ENCODE measurements at regions not wholly inside any gene's neighbourhood (a gene's known extent, or its start where the extent isn't known, plus 50 kb on each side); places are given as distances from the start of the nearest gene placed in this dataset.

- intact Hi-C loops (cut with micrococcal nuclease), result no loop called here
- Mint-ChIP-seq H3K27me3 (ENCODE audit: insufficient read depth, unreplicated experiment) (no peaks in the 10 kb centered on the region), H3K27ac (ENCODE audit: low read depth, unreplicated experiment) (no peak overlapping the region), H3K9me3 (ENCODE audit: unreplicated experiment) (peaks cover 7% of the 10 kb centered on the region), H3K4me1 (ENCODE audit: insufficient read depth, unreplicated experiment) (no peaks in the 10 kb centered on the region), H3K4me3 (ENCODE audit: unreplicated experiment) (no peak overlapping the region), H3K36me3 (ENCODE audit: insufficient read depth, unreplicated experiment) (no peaks in the 10 kb centered on the region)
- DNase-seq (ENCODE audit: unreplicated experiment), result no peak
- TF ChIP-seq CTCF (IDR thresholded peaks at IDR 0.05; ENCODE audit: unreplicated experiment), result no peak
- no TSS peak for BruUV-seq (replicated peaks)
- ChIA-PET POLR2A (no interaction called here), CTCF (no interaction called here)
These were observed 1485.2 kb upstream of the DDX18 start for GRCh38 chr2:116329280-116329679.

- no peaks in the 10 kb centered on the region for H3K36me3 Mint-ChIP-seq (ENCODE audit: insufficient read depth, unreplicated experiment)
- H3K27me3 Mint-ChIP-seq (ENCODE audit: insufficient read depth, unreplicated experiment), result no peaks in the 10 kb centered on the region
- H3K9me3 Mint-ChIP-seq (ENCODE audit: unreplicated experiment), result no peaks in the 10 kb centered on the region
- intact Hi-C loops (cut with micrococcal nuclease), result no loop called here
- no TSS peak for BruUV-seq (replicated peaks)
- no peak for TF ChIP-seq CTCF (IDR thresholded peaks at IDR 0.05; ENCODE audit: unreplicated experiment)
- ChIA-PET POLR2A (no interaction called here), CTCF (interaction anchor here (0.6 kb wide), 1 partner anchor 599 kb away, joined by 4 read pairs; no protein-coding TSS in a partner anchor)
- DNase-seq (ENCODE audit: unreplicated experiment), result no peak
- no peak overlapping the region for H3K4me3 Mint-ChIP-seq (ENCODE audit: unreplicated experiment)
- no peak overlapping the region for H3K27ac Mint-ChIP-seq (ENCODE audit: low read depth, unreplicated experiment)
- no peaks in the 10 kb centered on the region for H3K4me1 Mint-ChIP-seq (ENCODE audit: insufficient read depth, unreplicated experiment)
These were observed 1473.8 kb upstream of the DDX18 start for GRCh38 chr2:116340690-116341089.

- intact Hi-C loops (cut with micrococcal nuclease), result no loop called here
- H3K27me3 Mint-ChIP-seq (ENCODE audit: insufficient read depth, unreplicated experiment), result no peaks in the 10 kb centered on the region
- no peak overlapping the region for H3K27ac Mint-ChIP-seq (ENCODE audit: low read depth, unreplicated experiment)
- no peak for TF ChIP-seq CTCF (IDR thresholded peaks at IDR 0.05; ENCODE audit: unreplicated experiment)
- no peak for DNase-seq (ENCODE audit: unreplicated experiment)
- no peaks in the 10 kb centered on the region for H3K4me1 Mint-ChIP-seq (ENCODE audit: insufficient read depth, unreplicated experiment)
- BruUV-seq (replicated peaks), result no TSS peak
- peaks cover 9% of the 10 kb centered on the region for H3K9me3 Mint-ChIP-seq (ENCODE audit: unreplicated experiment)
- ChIA-PET CTCF (no interaction called here), POLR2A (interaction anchor here (0.7 kb wide), 1 partner anchor 23 kb away, joined by 3 read pairs; no protein-coding TSS in a partner anchor)
- H3K36me3 Mint-ChIP-seq (ENCODE audit: insufficient read depth, unreplicated experiment), result no peaks in the 10 kb centered on the region
- H3K4me3 Mint-ChIP-seq (ENCODE audit: unreplicated experiment), result no peak overlapping the region
These were observed 1448.3 kb upstream of the DDX18 start for GRCh38 chr2:116366212-116366611.

- no peak overlapping the region for H3K4me3 Mint-ChIP-seq (ENCODE audit: unreplicated experiment)
- ChIA-PET POLR2A (interaction anchor here (0.7 kb wide), 1 partner anchor 49 kb away, joined by 3 read pairs; no protein-coding TSS in a partner anchor), CTCF (interaction anchor here (0.7 kb wide), 1 partner anchor 26 kb away, joined by 4 read pairs; no protein-coding TSS in a partner anchor)
- intact Hi-C loops (cut with micrococcal nuclease), result no loop called here
- no peak for TF ChIP-seq CTCF (IDR thresholded peaks at IDR 0.05; ENCODE audit: unreplicated experiment)
- no peaks in the 10 kb centered on the region for H3K27me3 Mint-ChIP-seq (ENCODE audit: insufficient read depth, unreplicated experiment)
- H3K27ac Mint-ChIP-seq (ENCODE audit: low read depth, unreplicated experiment), result no peak overlapping the region
- BruUV-seq (replicated peaks), result no TSS peak
- DNase-seq (ENCODE audit: unreplicated experiment), result no peak
- no peaks in the 10 kb centered on the region for H3K36me3 Mint-ChIP-seq (ENCODE audit: insufficient read depth, unreplicated experiment)
- peaks cover 35% of the 10 kb centered on the region for H3K9me3 Mint-ChIP-seq (ENCODE audit: unreplicated experiment)
- H3K4me1 Mint-ChIP-seq (ENCODE audit: insufficient read depth, unreplicated experiment), result no peaks in the 10 kb centered on the region
These were observed 1435.7 kb upstream of the DDX18 start for GRCh38 chr2:116378786-116379185.

Data from MCF 10A (cell line).